HepG2 (cell line): ENCODE measurements at regions not wholly inside any gene's neighbourhood (a gene's known extent, or its start where the extent isn't known, plus 50 kb on each side); places are given as distances from the start of the nearest gene placed in this dataset.

Experiments used
- ATAC-seq: fragments of 200-7000 bp; cut with Tn5 transposase; 3 replicates; pipeline ENCODE4 v1.9.1; 2020; ENCODE audit warnings: mild to moderate bottlenecking, moderate library complexity
- BruUV-seq: library from RNA; stranded (reverse); fragments of 400-500 nt; replicated peaks from 2 replicates; lab custom pipeline; 2021; lab: Mats Ljungman, UMichigan
- CTCF ChIA-PET: fragments of 300-600 bp; formaldehyde crosslinking; extraction: SDS; loops from one replicate; lab custom pipeline; 2021; ENCODE audit warnings: low total read pairs, inconsistent platforms, low intra/inter-chr PET ratio; lab: Yijun Ruan, JAX
- POLR2A ChIA-PET: fragments of 350-600 bp; sonication (Branson Sonifier 250); formaldehyde crosslinking; loops from one replicate; lab custom pipeline; 2020; ENCODE audit warnings: antibody characterized with exemption, inconsistent platforms; lab: Yijun Ruan, JAX
- DNase-seq: peaks from one replicate; pipeline ENCODE4 v3.0.0-alpha.2; 2015; ENCODE audit warnings: low spot score
- FAIRE-seq: peaks from 3 replicates; lab custom pipeline; 2011; peaks lifted over from hg19 to GRCh38; lab: Jason Lieb, UNC
- H2AFZ ChIP-seq: one replicate; pipeline ENCODE4 v1.6.1; 2011; ENCODE audit warnings: low read length, inconsistent platforms
- H3K27ac ChIP-seq: fragments of 300-600 bp; 3 replicates; pipeline ENCODE4 v1.8.0; 2011; ENCODE audit warnings: mixed run types, mild to moderate bottlenecking, mixed read lengths, low read length, inconsistent platforms; ENCODE audit not compliant: insufficient read depth; ENCODE audit errors: extremely low read length
- H3K27me3 ChIP-seq, 2 experiments: fragments of 200-600 bp in 1 of 2; 2 replicates in 1 of 2; 3 replicates in 1 of 2; pipeline versions ENCODE4 v1.6.0 to v1.8.0; 2011; ENCODE audit warnings: low read length in 2 of 2, mild to moderate bottlenecking in 2 of 2, moderate library complexity in 2 of 2, inconsistent platforms in 1 of 2; ENCODE audit not compliant: insufficient read depth in 2 of 2, control insufficient read depth in 1 of 2
- H3K36me3 ChIP-seq, 2 experiments: fragments of 200-600 bp in 1 of 2; replicated peaks in 1 of 2; 2 replicates in 1 of 2; 3 replicates in 1 of 2; pipeline versions ENCODE4 v1.5.1 to v1.8.0; 2011; ENCODE audit warnings: low read length in 2 of 2, inconsistent platforms in 1 of 2; ENCODE audit not compliant: insufficient read depth in 2 of 2, control insufficient read depth in 1 of 2
- H3K4me1 ChIP-seq: 2 replicates; pipeline ENCODE4 v1.5.1; 2012; ENCODE audit warnings: low read length, inconsistent platforms; ENCODE audit not compliant: insufficient read depth
- H3K4me2 ChIP-seq: 2 replicates; pipeline ENCODE4 v1.6.0; 2011; ENCODE audit warnings: low read depth, low read length, inconsistent platforms
- H3K4me3 ChIP-seq, 3 experiments: fragments of 200-600 bp in 1 of 3; sonication (generic), shearing (Covaris generic) in 1 of 3; replicated peaks in 1 of 3; 2 replicates each; pipeline ENCODE4 v1.5.1; 2011 to 2016; ENCODE audit warnings: low read length in 3 of 3, inconsistent platforms in 2 of 3, low read depth in 2 of 3, mild to moderate bottlenecking in 2 of 3, control low read depth in 1 of 3, mixed read lengths in 1 of 3; ENCODE audit not compliant: insufficient read depth in 1 of 3
- H3K79me2 ChIP-seq: one replicate; pipeline ENCODE4 v1.6.1; 2011; ENCODE audit warnings: low read length, inconsistent platforms; ENCODE audit not compliant: insufficient read depth
- H3K9ac ChIP-seq: 2 replicates; pipeline ENCODE4 v1.6.0; 2011; ENCODE audit warnings: mild to moderate bottlenecking, low read depth, low read length, inconsistent platforms; ENCODE audit not compliant: insufficient read depth
- H3K9me3 ChIP-seq: 2 replicates; pipeline ENCODE4 v1.5.1; 2012; ENCODE audit warnings: mild to moderate bottlenecking, low read length
- H4K20me1 ChIP-seq: 2 replicates; pipeline ENCODE4 v1.6.0; 2011; ENCODE audit warnings: inconsistent platforms, mild to moderate bottlenecking, low read length, moderate library complexity; ENCODE audit not compliant: insufficient read depth
- CEBPB ChIP-seq: IDR thresholded peaks from 2 replicates; pipeline ENCODE4 v1.6.1; 2011; ENCODE audit warnings: low read depth, low read length, improper control_type of control experiment, borderline replicate concordance
- CHD4 ChIP-seq: fragments of 200-600 bp; sonication (generic); IDR thresholded peaks from 2 replicates; pipeline ENCODE4 v1.7.0; 2017; ENCODE audit warnings: mild to moderate bottlenecking, low read length, borderline replicate concordance
- DMAP1 ChIP-seq: IDR thresholded peaks from 2 replicates; pipeline ENCODE4 v1.6.1; 2016
- HNRNPL ChIP-seq: fragments of 200-400 bp; formaldehyde crosslinking; IDR thresholded peaks from 2 replicates; pipeline ENCODE4 v1.6.1; 2017; ENCODE audit warnings: mild to moderate bottlenecking, low read depth, low read length
- MIER3 ChIP-seq: IDR thresholded peaks from 2 replicates; pipeline ENCODE4 v1.6.1; 2016; ENCODE audit warnings: missing compliant biosample characterization, borderline replicate concordance
- MTF2 ChIP-seq: sonication (generic); formaldehyde crosslinking; IDR thresholded peaks from 2 replicates; pipeline ENCODE4 v1.5.0; 2020; ENCODE audit warnings: missing genetic modification reagents, borderline replicate concordance
- NCOR1 ChIP-seq: fragments of 200-600 bp; sonication (generic); IDR thresholded peaks from 2 replicates; pipeline ENCODE4 v1.7.0; 2017; ENCODE audit warnings: antibody characterized with exemption, low read length, borderline replicate concordance
- PLRG1 ChIP-seq: fragments of 450-650 bp; conservative IDR thresholded peaks from 2 replicates; pipeline ENCODE4 v1.6.1; 2016
- POLR2G ChIP-seq: fragments of 200-400 bp; formaldehyde crosslinking; IDR thresholded peaks from 2 replicates; pipeline ENCODE4 v1.6.1; 2018; ENCODE audit warnings: mild to moderate bottlenecking, low read depth, low read length, moderate library complexity
- RAD21 ChIP-seq: fragments of 450-650 bp; formaldehyde crosslinking; IDR thresholded peaks from 2 replicates; pipeline ENCODE4 v1.5.0; 2020; ENCODE audit warnings: mild to moderate bottlenecking
- RFX5 ChIP-seq: IDR thresholded peaks from 2 replicates; pipeline ENCODE4 v1.6.1; 2011; ENCODE audit warnings: low read depth, low read length, improper control_type of control experiment
- RNF2 ChIP-seq: fragments of 450-650 bp; conservative IDR thresholded peaks from 2 replicates; pipeline ENCODE4 v1.6.1; 2016; ENCODE audit warnings: low read depth
- WIZ ChIP-seq: sonication (generic); formaldehyde crosslinking; IDR thresholded peaks from 2 replicates; pipeline ENCODE4 v1.5.1; 2020; ENCODE audit warnings: mild to moderate bottlenecking, missing genetic modification reagents
- ZBTB14 ChIP-seq: sonication (generic); formaldehyde crosslinking; IDR thresholded peaks from 2 replicates; pipeline ENCODE4 v1.4.0; 2020; ENCODE audit warnings: missing genetic modification reagents
- ZNF18 ChIP-seq: sonication (generic); formaldehyde crosslinking; IDR thresholded peaks from 2 replicates; pipeline ENCODE4 v1.8.0; 2022; ENCODE audit warnings: mild to moderate bottlenecking, missing genetic modification reagents; ENCODE audit not compliant: insufficient replicate concordance
- ZNF318 ChIP-seq: sonication (generic); formaldehyde crosslinking; IDR thresholded peaks from 2 replicates; pipeline ENCODE4 v1.4.0; 2020; ENCODE audit warnings: mild to moderate bottlenecking, missing genetic modification reagents
- ZNF563 ChIP-seq: sonication (generic); formaldehyde crosslinking; IDR thresholded peaks from 2 replicates; pipeline ENCODE4 v1.8.0; 2022; ENCODE audit warnings: mild to moderate bottlenecking, moderate library complexity, missing genetic modification reagents
- WGBS: methylation state at CpG from one replicate; pipeline ENCODE4 v1.1.6; 2017; ENCODE audit warnings: low lambda C conversion rate; 5-methylcytosine and 5-hydroxymethylcytosine counted together
- in situ Hi-C: cut with HindIII; loops from 2 replicates; pipeline ENCODE4 v1.10.0; 2017; ENCODE audit warnings: low pct_unique_long_range_greater_than_20kb; ENCODE audit not compliant: extremely low pct_ligation_motif_present
- intact Hi-C: fragments of 100-400 bp; cut with micrococcal nuclease; formaldehyde crosslinking; loops from one replicate; pipeline ENCODE4 v1.10.0; 2022; ENCODE audit not compliant: unreplicated experiment

- intact Hi-C loops = no loop called here
- H3K4me3 ChIP-seq = no peak overlapping the region
- H3K36me3 ChIP-seq = no peaks in the 10 kb centered on the region
- H2AFZ ChIP-seq = no peak overlapping the region
- H3K9me3 ChIP-seq = no peaks in the 10 kb centered on the region
- DNase-seq = no peak
- no peaks in the 10 kb centered on the region for H3K27me3 ChIP-seq
- BruUV-seq = no TSS peak
- H3K9ac ChIP-seq = no peak overlapping the region
- H3K4me2 ChIP-seq = no peak overlapping the region
- no peaks in the 10 kb centered on the region for H3K79me2 ChIP-seq
- WGBS = 94% methylated on average over 3 of the region's 3 CpGs
- peaks cover 29% of the 10 kb centered on the region for H3K4me1 ChIP-seq
- no peaks in the 10 kb centered on the region for H4K20me1 ChIP-seq
- no peak overlapping the region for H3K27ac ChIP-seq
- no peak for ATAC-seq
- FAIRE-seq = no peak
- POLR2A ChIA-PET = interaction anchor here (2.2 kb wide), 2 partner anchors 34 to 61 kb away, joined by 5 to 13 read pairs; no protein-coding TSS in a partner anchor
- in situ Hi-C loops = no loop called here
- CTCF ChIA-PET = no interaction called here
- TF ChIP-seq DMAP1 = no peak
- TF ChIP-seq MIER3 (CRISPR knock-in tag) = no peak
- no peak for TF ChIP-seq HNRNPL
- no peak for TF ChIP-seq POLR2G
- TF ChIP-seq WIZ = no peak
- no peak for TF ChIP-seq RAD21 (CRISPR knock-in tag)
- no peak for TF ChIP-seq CEBPB
- no peak for TF ChIP-seq PLRG1
- TF ChIP-seq ZBTB14 = no peak
- TF ChIP-seq RFX5 = no peak
- no peak for TF ChIP-seq NCOR1
- TF ChIP-seq ZNF318 (CRISPR knock-in tag) = no peak
- TF ChIP-seq ZNF563 (CRISPR knock-in tag) = no peak
- TF ChIP-seq MTF2 = no peak
- no peak for TF ChIP-seq RNF2
- TF ChIP-seq CHD4 = no peak
- TF ChIP-seq ZNF18 (CRISPR knock-in tag) = no peak
These were observed 192.7 kb downstream of the SPRY1 start for GRCh38 chr4:123589301-123589700.
